Adrenal gland (tissue), 5 donors: ENCODE measurements at regions not wholly inside any gene's neighbourhood (a gene's known extent, or its start where the extent isn't known, plus 50 kb on each side); places are given as distances from the start of the nearest gene placed in this dataset.
"Not testable (repeated sequence)": the region's sequence is repeated elsewhere in the genome, so short reads cannot be mapped to it uniquely, and the experiment has no call there.

Experiments
- CTCF ChIP-seq, 6 experiments: fragments of 450-650 bp in 4 of 6; fragments of 200-600 bp in 2 of 6; sonication (generic) in 1 of 6; IDR thresholded peaks; 1 replicate in 5 of 6; 2 replicates in 1 of 6; pipeline versions ENCODE4 v1.5.1 to v1.8.0; 2016 to 2021; ENCODE audit warnings: antibody characterized with exemption in 6 of 6, mild to moderate bottlenecking in 2 of 6, moderate library complexity in 1 of 6
- POLR2A ChIP-seq, 2 donors: fragments of 450-650 bp; IDR thresholded peaks; one replicate each; pipeline ENCODE4 v1.6.1; 2017; ENCODE audit warnings: antibody characterized with exemption in 2 of 2, mild to moderate bottlenecking in 2 of 2, moderate library complexity in 1 of 2
- donor health status: DM: no; HTN: no; CAD: no.

- TF ChIP-seq CTCF, POLR2A (IDR thresholded peaks at IDR 0.05): not testable (repeated sequence)
Measured at GRCh38 chr4:164676152-164676551, 77.8 kb upstream of the SMIM31 start.
